Skeletal muscle satellite cell (primary cell): ENCODE measurements at regions not wholly inside any gene's neighbourhood (a gene's known extent, or its start where the extent isn't known, plus 50 kb on each side); places are given as distances from the start of the nearest gene placed in this dataset.

Experiments used
- H3K27me3 ChIP-seq: 2 replicates; pipeline ENCODE4 v1.7.0; 2013; ENCODE audit warnings: low read length; ENCODE audit not compliant: control insufficient read depth, insufficient read depth
- H3K36me3 ChIP-seq: 2 replicates; pipeline ENCODE4 v1.7.0; 2013; ENCODE audit warnings: mild to moderate bottlenecking, control low read depth, low read length; ENCODE audit not compliant: insufficient read depth
- H3K4me1 ChIP-seq: 2 replicates; pipeline ENCODE4 v1.7.0; 2013; ENCODE audit warnings: low read length; ENCODE audit not compliant: control insufficient read depth, insufficient read depth
- H3K4me2 ChIP-seq: 2 replicates; pipeline ENCODE4 v1.7.0; 2013; ENCODE audit warnings: mild to moderate bottlenecking, low read length
- H3K4me3 ChIP-seq: 2 replicates; pipeline ENCODE4 v1.7.0; 2013; ENCODE audit warnings: low read length
- H3K9ac ChIP-seq: 2 replicates; pipeline ENCODE4 v1.7.0; 2013; ENCODE audit warnings: mild to moderate bottlenecking, low read depth, low read length, moderate library complexity
- H3K9me3 ChIP-seq: replicated peaks from 2 replicates; pipeline ENCODE4 v1.7.0; 2013; ENCODE audit warnings: mild to moderate bottlenecking, control low read depth, low read length

DNA sequence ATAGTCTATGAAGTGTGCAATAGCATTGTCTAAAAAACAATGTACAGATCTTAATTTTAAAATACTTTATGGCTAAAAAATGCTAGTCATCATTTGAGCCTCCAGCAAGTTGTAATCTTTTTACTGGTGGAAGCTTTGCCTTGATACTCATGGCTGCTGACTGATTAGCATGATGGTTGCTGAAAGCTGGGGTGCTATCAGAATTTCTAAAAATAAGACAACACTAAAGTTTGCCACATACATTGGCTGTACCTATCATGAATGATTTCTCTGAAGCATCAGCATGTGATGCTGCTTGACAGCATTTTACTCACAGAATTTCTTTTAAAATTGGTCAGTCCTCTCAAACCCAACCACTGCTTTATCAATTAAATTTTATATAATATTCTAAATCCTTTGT is 101.5 kb upstream of the TMEM168 start:
- Histone ChIP-seq H3K4me1 (no peaks in the 10 kb centered on the region), H3K9ac (no peak overlapping the region), H3K9me3 (no peaks in the 10 kb centered on the region), H3K27me3 (no peaks in the 10 kb centered on the region), H3K36me3 (peaks cover 9% of the 10 kb centered on the region), H3K4me3 (no peak overlapping the region), H3K4me2 (no peak overlapping the region)

DNA sequence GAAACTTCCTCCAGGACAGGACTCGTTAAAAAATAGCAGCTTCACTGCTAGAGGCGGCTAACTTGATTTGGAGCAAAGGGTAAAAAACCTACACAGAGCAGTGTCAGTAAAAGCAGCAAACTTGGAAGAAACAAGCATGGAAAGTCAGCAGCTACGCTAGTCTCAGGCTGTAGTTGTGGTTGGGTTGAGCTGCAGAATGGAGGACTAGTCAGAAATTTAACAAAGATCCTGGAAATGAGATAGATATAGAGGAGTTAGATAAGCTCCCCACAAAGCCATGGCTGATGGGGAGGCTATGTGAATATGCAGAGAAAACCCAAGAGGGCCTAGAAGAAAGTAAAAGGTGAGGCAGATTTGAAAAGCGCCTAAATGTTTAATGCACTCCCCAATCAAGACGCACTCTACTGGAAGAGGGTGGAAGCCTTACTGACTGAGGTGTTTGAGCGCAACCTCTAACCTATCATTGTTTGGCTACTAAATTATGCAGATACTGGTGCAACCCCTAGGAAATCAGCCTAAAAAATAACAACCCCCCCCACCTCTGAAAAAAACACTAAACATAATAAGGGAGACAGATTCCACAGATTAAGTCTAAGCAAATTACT is 99.7 kb upstream of the TMEM168 start:
- Histone ChIP-seq H3K9ac (no peak overlapping the region), H3K4me3 (no peak overlapping the region), H3K27me3 (no peaks in the 10 kb centered on the region), H3K4me1 (no peaks in the 10 kb centered on the region), H3K9me3 (no peaks in the 10 kb centered on the region), H3K4me2 (no peak overlapping the region), H3K36me3 (peaks cover 9% of the 10 kb centered on the region)

DNA sequence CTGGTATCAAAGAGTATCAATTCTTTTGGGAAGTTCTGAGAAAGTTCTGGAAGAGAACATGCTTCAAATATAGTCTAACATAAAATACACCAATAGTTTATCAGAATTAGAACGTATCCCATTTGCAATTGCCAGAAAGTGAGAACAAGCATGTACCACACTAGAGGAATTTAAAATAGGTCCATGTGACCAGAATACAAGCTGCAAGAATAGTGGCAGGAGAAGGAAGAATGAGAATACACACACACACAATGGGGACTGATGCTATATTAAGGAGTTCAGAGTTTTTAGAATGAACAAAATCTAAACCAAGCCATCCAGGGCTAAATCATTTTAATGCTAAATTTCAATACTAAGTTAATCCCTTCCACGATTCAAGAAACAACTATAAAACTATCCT is 99.1 kb upstream of the TMEM168 start:
- peaks cover 4% of the 10 kb centered on the region for H3K36me3 ChIP-seq
- no peaks in the 10 kb centered on the region for H3K27me3 ChIP-seq
- no peaks in the 10 kb centered on the region for H3K4me1 ChIP-seq
- H3K4me3 ChIP-seq = no peak overlapping the region
- H3K9me3 ChIP-seq = no peaks in the 10 kb centered on the region
- H3K9ac ChIP-seq = no peak overlapping the region
- no peak overlapping the region for H3K4me2 ChIP-seq

DNA sequence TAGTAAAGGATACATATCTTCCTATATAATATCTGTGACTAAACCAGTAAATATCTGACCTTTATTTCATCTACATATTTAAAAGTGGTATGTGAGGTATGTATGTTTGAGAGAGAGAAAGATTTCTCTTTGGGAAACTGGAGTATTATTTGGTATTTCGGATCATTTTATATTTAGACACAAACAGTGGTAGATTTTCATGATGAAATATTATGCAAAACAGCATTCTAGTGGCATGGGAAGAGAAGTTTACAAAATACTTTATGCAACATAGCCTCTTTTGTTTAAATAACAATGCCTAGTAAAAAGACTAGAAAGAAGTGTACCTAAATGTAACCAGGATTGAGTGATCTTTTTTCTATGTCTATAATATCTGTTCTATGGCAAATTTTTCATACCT is 98.6 kb upstream of the TMEM168 start:
- Histone ChIP-seq H3K36me3 (peaks cover 4% of the 10 kb centered on the region), H3K4me1 (no peaks in the 10 kb centered on the region), H3K9ac (no peak overlapping the region), H3K27me3 (no peaks in the 10 kb centered on the region), H3K9me3 (no peaks in the 10 kb centered on the region), H3K4me2 (no peak overlapping the region), H3K4me3 (no peak overlapping the region)

DNA sequence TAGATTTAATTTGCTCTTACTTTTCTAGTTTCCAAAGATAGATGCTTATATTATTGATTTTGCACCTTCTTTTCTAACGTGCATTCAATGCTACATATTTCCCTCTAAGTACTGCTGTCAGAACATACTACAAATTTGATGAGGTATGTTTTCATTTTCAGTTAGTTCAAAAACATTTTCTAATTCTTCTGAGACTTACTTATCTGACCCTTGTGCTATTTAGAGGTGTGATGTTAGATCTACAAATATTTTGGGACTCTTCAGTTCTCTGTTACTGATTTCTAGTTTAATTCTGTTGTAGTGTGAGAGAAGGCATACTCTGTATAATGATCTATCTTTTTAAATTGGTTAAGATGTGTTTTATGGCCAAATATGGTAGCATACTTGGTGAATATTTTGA is 97.8 kb upstream of the TMEM168 start:
- no peaks in the 10 kb centered on the region for H3K9me3 ChIP-seq
- no peak overlapping the region for H3K9ac ChIP-seq
- no peaks in the 10 kb centered on the region for H3K27me3 ChIP-seq
- no peak overlapping the region for H3K4me3 ChIP-seq
- H3K36me3 ChIP-seq = no peaks in the 10 kb centered on the region
- H3K4me2 ChIP-seq = no peak overlapping the region
- H3K4me1 ChIP-seq = no peaks in the 10 kb centered on the region

DNA sequence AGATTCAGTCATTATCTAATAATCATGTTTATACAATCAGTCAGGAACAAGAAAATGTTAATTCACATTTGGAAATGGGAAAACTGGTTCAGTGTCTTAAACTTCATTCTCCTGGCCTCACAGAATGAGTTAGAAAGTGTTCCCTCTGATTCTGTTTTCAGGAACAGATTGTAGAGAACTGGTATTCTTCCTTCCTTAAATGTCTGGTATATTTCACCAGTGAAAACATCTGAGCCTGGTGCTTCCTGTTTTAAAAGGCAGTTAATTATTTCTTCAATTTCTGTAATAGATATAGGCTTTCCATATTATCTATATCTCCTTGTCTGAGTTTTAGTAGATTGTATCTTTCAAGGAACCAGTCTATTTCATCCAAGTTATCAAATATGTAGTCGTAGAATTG is 97.1 kb upstream of the TMEM168 start:
- Histone ChIP-seq H3K27me3 (no peaks in the 10 kb centered on the region), H3K9ac (no peak overlapping the region), H3K4me3 (no peak overlapping the region), H3K36me3 (no peaks in the 10 kb centered on the region), H3K9me3 (no peaks in the 10 kb centered on the region), H3K4me2 (no peak overlapping the region), H3K4me1 (no peaks in the 10 kb centered on the region)

DNA sequence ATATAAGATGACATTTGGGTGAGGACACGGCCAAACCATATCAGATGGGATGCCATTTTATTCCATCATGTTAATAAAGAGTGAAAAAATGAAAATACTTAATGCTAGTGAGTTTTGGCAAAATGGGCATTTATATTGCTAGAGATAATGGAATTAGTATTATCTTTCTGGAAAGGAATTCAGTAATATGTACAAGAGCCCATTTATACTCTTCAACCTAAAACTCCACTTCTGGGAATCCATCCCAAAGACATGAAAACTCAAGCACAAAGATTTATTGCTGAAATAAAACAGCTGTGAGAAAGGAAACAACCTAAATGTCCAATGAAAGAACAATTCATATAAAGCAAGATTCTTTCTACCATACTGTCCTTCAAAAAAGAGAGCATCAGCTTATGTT is 96.0 kb upstream of the TMEM168 start:
- Histone ChIP-seq H3K9ac (no peak overlapping the region), H3K9me3 (no peaks in the 10 kb centered on the region), H3K4me3 (no peak overlapping the region), H3K27me3 (no peaks in the 10 kb centered on the region), H3K36me3 (no peaks in the 10 kb centered on the region), H3K4me1 (no peaks in the 10 kb centered on the region), H3K4me2 (no peak overlapping the region)

DNA sequence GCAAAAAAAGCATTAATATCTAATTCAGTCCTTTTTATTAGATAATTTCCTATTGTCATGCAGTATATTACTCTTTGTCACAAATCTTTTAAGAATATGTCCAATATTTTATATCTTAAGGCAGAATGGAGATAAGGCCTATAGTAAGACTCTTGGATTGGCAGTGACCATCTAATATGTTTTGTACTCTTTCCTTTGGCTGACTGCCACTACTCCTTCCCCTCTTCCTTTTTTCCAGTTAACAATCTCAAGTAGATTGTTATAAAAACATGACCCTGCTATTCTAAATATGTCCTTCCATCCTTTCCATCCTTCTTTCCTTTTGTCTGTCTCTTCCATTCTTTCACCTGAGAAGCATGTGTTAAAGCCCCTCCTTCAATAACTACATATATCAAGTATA is 92.8 kb upstream of the TMEM168 start:
- Histone ChIP-seq H3K4me3 (no peak overlapping the region), H3K27me3 (no peaks in the 10 kb centered on the region)

DNA sequence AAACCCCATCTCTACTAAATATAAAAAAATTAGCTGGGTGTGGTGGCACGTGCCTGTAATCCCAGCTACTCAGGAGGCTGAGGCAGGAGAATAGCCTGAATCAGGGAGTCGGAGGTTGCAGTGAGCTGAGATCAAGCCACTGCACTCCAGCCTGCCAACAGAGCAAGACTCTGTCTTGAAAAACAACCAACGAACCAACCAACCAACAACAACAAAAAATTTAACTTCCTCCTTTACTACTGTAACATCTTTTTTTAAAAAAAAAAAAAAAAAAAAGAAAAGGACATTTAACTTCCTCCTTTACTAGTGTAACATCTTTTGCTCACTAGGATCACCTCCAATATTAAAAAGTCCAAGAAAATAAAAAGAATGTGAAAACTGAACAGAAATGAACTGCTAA is 92.3 kb upstream of the TMEM168 start:
- Histone ChIP-seq H3K4me3 (no peak overlapping the region), H3K9me3 (no peaks in the 10 kb centered on the region), H3K4me2 (no peak overlapping the region), H3K9ac (no peak overlapping the region), H3K27me3 (no peaks in the 10 kb centered on the region), H3K4me1 (peaks cover 13% of the 10 kb centered on the region), H3K36me3 (no peaks in the 10 kb centered on the region)

More for the DNA sequence above, 92.8 kb upstream of the TMEM168 start:
- no peak overlapping the region for H3K4me2 ChIP-seq
- no peaks in the 10 kb centered on the region for H3K36me3 ChIP-seq
- H3K9me3 ChIP-seq = no peaks in the 10 kb centered on the region
- peaks cover 8% of the 10 kb centered on the region for H3K4me1 ChIP-seq
- no peak overlapping the region for H3K9ac ChIP-seq

DNA sequence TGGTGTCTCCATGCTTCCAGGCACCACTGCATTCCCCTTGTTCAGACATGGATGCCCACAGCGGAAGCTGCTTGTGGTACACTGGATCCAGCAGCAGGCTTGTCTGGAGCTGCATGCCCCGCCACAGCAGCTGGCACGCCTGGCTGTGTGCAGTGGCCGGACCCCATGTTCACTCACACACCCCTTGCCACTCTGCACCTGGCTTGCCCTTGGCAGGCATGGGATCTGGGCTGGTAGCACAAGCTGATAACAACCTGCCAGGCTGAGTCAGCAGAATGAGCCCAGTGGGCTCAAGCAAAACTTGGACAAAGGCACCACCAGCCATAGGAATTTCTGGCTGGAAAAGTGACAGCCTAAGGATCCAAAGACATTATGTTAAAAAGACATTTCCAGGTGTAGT is 91.8 kb upstream of the TMEM168 start:
- Histone ChIP-seq H3K36me3 (no peaks in the 10 kb centered on the region), H3K27me3 (no peaks in the 10 kb centered on the region), H3K4me2 (no peak overlapping the region), H3K9ac (no peak overlapping the region), H3K4me3 (no peak overlapping the region), H3K9me3 (no peaks in the 10 kb centered on the region), H3K4me1 (peaks cover 13% of the 10 kb centered on the region)

DNA sequence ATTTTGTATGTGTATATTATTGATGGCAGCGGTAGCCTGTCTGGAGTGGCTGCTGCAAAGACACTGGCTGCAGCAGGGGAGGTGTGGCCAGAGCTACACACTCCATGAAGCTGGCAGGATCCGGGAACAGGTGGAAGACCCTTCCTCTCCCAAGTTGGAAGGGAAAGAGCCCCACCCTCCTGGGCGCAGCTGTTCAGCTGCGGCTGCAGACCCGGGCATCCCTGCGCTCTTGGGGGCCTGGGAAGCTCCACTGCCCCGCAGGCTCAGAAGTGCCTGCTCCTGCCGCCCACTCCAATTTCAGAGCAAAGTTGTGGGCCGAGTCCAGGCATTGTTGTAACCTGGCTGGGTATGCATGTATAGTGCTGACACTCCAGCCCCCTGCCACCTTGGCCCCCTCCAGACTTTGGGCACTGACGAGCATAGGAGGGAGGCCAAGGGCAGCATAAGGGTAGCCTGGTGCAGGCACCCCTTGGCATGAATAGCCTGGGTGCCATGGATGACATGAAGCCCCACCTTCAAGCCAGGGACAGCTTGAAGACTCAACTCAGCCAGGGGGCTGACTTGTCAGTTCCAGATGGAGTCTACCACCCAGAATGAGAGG is 90.7 kb upstream of the TMEM168 start:
- H3K9me3 ChIP-seq = no peaks in the 10 kb centered on the region
- no peak overlapping the region for H3K4me3 ChIP-seq
- H3K9ac ChIP-seq = no peak overlapping the region
- no peaks in the 10 kb centered on the region for H3K27me3 ChIP-seq
- peaks cover 13% of the 10 kb centered on the region for H3K4me1 ChIP-seq
- H3K4me2 ChIP-seq = no peak overlapping the region
- no peaks in the 10 kb centered on the region for H3K36me3 ChIP-seq

DNA sequence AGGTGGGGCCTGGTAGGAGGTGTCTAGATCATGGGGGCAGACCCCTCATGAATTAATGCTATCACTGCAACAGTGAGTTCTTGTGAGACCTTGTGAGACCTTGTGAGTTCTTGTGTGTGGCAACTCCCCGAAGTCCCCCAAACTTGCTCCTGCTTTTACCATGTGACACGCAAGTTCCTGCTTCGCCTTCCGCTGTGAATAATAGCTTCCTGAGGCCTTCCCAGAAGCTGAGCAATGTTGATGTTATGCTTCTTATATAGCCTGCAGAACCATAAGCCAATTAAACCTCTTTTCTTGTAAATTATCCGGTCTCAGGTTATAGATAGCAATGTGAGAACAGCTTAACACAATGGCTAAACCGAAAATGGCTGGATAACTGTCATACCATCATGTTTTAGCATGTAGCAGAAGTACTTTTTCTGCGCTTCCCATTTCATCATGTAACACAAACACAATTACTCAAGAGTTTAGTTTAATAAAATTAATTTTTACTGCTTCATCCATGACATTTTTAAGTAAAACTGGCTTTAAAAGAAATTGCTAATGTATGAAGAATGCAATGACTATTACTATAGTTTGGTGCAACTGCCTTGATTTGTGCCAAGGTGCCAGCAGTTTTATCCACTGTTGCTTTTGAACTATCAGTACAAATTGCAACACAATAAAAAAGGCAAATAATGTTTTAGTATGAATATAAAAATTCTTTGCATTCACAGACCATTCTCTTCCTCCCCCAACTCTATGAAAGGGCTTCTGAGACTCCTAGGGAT is 87.7 kb upstream of the TMEM168 start:
- H3K4me1 ChIP-seq = peaks cover 13% of the 10 kb centered on the region
- no peak overlapping the region for H3K9ac ChIP-seq
- no peak overlapping the region for H3K4me3 ChIP-seq
- no peaks in the 10 kb centered on the region for H3K9me3 ChIP-seq
- no peaks in the 10 kb centered on the region for H3K27me3 ChIP-seq
- no peak overlapping the region for H3K4me2 ChIP-seq
- H3K36me3 ChIP-seq = no peaks in the 10 kb centered on the region
